Ascending aorta (tissue), 2 donors: ENCODE measurements at regions not wholly inside any gene's neighbourhood (a gene's known extent, or its start where the extent isn't known, plus 50 kb on each side); places are given as distances from the start of the nearest gene placed in this dataset.

Experiments
- DNase-seq, 2 donors: peaks; one replicate each; pipeline ENCODE4 v3.0.0-alpha.2; 2019; ENCODE audit warnings: low spot score in 2 of 2
- H3K27ac ChIP-seq, 2 donors: fragments of 200-600 bp; sonication (generic); one replicate each; pipeline ENCODE4 v1.5.1; 2016 to 2017; ENCODE audit warnings: mild to moderate bottlenecking in 1 of 2
- H3K27me3 ChIP-seq: fragments of 200-600 bp; sonication (generic); one replicate; pipeline ENCODE4 v1.5.1; 2017
- H3K36me3 ChIP-seq, 2 donors: fragments of 200-600 bp; sonication (generic); one replicate each; pipeline ENCODE4 v1.5.1; 2016
- H3K4me1 ChIP-seq, 2 donors: fragments of 200-600 bp; sonication (generic); one replicate each; pipeline ENCODE4 v1.5.1; 2016 to 2017; ENCODE audit warnings: mild to moderate bottlenecking in 1 of 2
- H3K4me3 ChIP-seq, 2 donors: fragments of 200-600 bp; sonication (generic); one replicate each; pipeline ENCODE4 v1.5.1; 2016 to 2017; ENCODE audit warnings: mild to moderate bottlenecking in 1 of 2
- H3K9me3 ChIP-seq, 2 donors: fragments of 200-600 bp; sonication (generic); one replicate each; pipeline ENCODE4 v1.5.1; 2016
- intact Hi-C: fragments of 100-400 bp; cut with DNase I; formaldehyde crosslinking; loops from one replicate; pipeline ENCODE4 v1.15.1; 2023
- TF ChIP-seq, protein P1 (sequence below), 3 experiments: fragments of 200-600 bp in 2 of 3; fragments of 450-650 bp in 1 of 3; sonication (generic) in 2 of 3; IDR thresholded peaks; one replicate each; pipeline ENCODE4 v1.5.1; 2016 to 2019; ENCODE audit warnings: antibody characterized with exemption in 3 of 3, mild to moderate bottlenecking in 1 of 3, moderate library complexity in 1 of 3

DNA sequence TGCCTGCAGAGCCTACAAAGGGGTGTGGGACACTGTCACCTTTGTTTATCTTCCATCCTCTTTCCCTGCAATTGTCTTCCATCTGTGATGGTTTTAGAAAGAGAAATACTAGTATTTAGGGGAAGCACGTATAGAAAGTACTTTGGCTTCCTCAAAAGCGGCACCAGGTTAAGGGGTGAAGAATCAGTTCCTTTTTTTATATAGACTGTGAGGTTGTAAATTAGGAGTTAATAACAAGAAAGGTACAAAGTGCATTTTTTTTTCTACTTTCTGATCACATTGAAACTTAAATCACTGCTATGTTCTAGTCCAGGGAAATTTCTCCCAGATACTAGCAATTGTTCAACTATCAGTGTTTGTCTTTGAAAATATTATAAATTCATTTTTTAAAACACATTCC is 219.3 kb downstream of the CEMIP2 start:
- H3K9me3 ChIP-seq, result no peaks in the 10 kb centered on the region

DNA sequence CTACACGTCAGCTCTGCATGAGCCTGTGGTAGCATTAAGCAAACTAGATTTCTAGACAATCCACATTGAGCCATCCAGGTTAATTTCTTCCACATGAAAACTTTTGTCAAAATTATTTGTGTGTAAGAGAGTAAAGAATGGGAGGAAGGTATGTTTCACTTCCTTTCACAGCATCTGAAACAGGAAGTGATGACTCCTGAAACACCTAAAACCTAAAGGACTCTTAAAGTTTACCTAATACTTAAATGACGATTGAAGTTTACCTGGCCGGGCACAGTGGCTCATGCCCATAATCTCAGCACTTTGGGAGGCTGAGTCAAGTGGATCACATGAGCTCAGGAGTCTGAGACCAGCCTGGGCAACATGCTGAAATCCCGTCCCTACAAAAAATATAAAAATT is 223.8 kb downstream of the CEMIP2 start:
- no peak overlapping the region for H3K27ac ChIP-seq
- no peaks in the 10 kb centered on the region for H3K9me3 ChIP-seq
- H3K4me3 ChIP-seq, result no peak overlapping the region
- H3K27me3 ChIP-seq, result no peaks in the 10 kb centered on the region
- H3K36me3 ChIP-seq, result no peaks in the 10 kb centered on the region
- intact Hi-C loops, result no loop called here
- no peaks in the 10 kb centered on the region for H3K4me1 ChIP-seq
- TF ChIP-seq, protein P1, sequence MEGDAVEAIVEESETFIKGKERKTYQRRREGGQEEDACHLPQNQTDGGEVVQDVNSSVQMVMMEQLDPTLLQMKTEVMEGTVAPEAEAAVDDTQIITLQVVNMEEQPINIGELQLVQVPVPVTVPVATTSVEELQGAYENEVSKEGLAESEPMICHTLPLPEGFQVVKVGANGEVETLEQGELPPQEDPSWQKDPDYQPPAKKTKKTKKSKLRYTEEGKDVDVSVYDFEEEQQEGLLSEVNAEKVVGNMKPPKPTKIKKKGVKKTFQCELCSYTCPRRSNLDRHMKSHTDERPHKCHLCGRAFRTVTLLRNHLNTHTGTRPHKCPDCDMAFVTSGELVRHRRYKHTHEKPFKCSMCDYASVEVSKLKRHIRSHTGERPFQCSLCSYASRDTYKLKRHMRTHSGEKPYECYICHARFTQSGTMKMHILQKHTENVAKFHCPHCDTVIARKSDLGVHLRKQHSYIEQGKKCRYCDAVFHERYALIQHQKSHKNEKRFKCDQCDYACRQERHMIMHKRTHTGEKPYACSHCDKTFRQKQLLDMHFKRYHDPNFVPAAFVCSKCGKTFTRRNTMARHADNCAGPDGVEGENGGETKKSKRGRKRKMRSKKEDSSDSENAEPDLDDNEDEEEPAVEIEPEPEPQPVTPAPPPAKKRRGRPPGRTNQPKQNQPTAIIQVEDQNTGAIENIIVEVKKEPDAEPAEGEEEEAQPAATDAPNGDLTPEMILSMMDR (IDR thresholded peaks at IDR 0.05), result no peak
- DNase-seq, result no peak

More for the DNA sequence above, 219.3 kb downstream of the CEMIP2 start:
- Histone ChIP-seq H3K36me3 (no peaks in the 10 kb centered on the region), H3K27ac (no peak overlapping the region), H3K27me3 (no peaks in the 10 kb centered on the region), H3K4me3 (no peak overlapping the region), H3K4me1 (no peaks in the 10 kb centered on the region)
- DNase-seq, result no peak
- intact Hi-C loops, result no loop called here
- TF ChIP-seq, protein P1 (IDR thresholded peaks at IDR 0.05), result no peak

DNA sequence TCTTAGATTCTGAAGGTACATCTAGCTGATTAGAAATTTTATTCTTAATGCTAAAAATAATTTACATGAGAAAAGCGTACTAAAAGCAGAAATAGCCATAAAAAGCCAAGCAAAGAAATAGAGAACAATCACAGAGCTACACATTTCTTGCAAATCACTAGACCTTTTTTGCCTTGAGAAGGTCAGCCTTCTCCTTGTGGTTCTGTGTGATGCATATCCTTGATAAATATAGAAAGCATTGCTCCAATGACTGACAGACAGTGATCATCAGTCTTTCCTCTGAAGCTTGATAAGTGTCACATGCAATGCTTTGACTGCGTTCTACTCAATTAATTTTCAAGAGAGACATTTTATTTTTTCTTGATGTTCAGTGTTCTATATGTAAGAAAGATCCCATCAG is 226.9 kb downstream of the CEMIP2 start:
- Histone ChIP-seq H3K27ac (no peak overlapping the region), H3K36me3 (no peaks in the 10 kb centered on the region), H3K27me3 (no peaks in the 10 kb centered on the region), H3K9me3 (no peaks in the 10 kb centered on the region), H3K4me3 (no peak overlapping the region), H3K4me1 (no peaks in the 10 kb centered on the region)
- no peak for DNase-seq
- intact Hi-C loops, result no loop called here
- TF ChIP-seq, protein P1 (IDR thresholded peaks at IDR 0.05), result no peak

DNA sequence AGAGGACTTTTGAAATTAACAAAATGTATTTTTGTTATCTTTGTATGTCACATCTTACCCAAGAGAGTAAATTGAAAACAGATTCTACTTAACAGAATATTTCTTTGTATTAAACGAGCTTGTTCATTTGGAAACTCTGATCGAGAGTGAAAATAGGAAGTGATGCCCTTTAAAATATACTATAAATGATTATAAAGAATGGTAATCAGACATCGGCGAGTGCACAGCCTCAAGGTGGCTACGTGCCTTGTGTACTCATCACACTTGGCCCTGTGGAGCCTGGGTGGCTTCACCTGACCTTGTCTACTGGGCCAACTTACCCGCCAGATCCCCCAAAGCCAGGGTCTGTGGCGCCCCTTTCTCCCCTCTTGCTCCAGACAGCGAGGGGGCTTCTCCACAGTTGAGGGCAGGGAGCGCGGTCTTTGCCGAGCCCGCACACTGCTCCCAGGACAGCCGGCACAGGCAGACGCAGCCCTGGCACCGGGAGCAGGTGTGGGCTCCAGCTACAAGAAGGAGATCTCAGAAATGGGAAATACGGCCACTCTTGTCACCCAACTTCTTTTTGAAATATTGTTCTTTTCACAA is 243.2 kb downstream of the CEMIP2 start:
- Histone ChIP-seq H3K4me1 (no peaks in the 10 kb centered on the region), H3K36me3 (no peaks in the 10 kb centered on the region), H3K4me3 (no peak overlapping the region), H3K27ac (no peak overlapping the region), H3K27me3 (no peaks in the 10 kb centered on the region), H3K9me3 (no peaks in the 10 kb centered on the region)
- intact Hi-C loops, result loop anchor here (10.0 kb wide), 1 partner anchor 60 kb away; no protein-coding TSS in a partner anchor
- no peak for DNase-seq
- TF ChIP-seq, protein P1 (IDR thresholded peaks at IDR 0.05), result no peak

DNA sequence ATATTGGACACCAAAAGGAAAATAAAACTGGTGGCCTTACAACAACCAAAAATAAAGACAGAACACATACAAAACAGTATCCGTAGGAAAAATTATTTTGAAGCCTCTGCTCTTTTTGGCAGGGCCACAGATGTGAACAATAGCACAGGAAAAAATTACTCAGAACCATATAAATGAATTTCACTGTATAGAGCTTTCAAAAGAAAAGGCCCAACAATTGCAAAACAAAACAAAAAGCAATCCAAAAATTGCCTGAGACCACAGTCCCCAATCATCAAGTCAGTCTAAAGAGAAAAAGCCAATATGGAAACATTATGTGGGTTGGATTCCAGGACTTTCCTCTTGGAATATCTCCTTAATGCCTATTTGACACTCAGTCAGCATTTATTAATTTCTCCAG is 243.8 kb downstream of the CEMIP2 start:
- H3K9me3 ChIP-seq, result no peaks in the 10 kb centered on the region
- no peak overlapping the region for H3K27ac ChIP-seq
- intact Hi-C loops, result loop anchor here (10.0 kb wide), 1 partner anchor 60 kb away; no protein-coding TSS in a partner anchor
- H3K36me3 ChIP-seq, result no peaks in the 10 kb centered on the region
- H3K27me3 ChIP-seq, result no peaks in the 10 kb centered on the region
- DNase-seq, result no peak
- no peak overlapping the region for H3K4me3 ChIP-seq
- TF ChIP-seq, protein P1 (IDR thresholded peaks at IDR 0.05), result no peak
- H3K4me1 ChIP-seq, result no peaks in the 10 kb centered on the region

DNA sequence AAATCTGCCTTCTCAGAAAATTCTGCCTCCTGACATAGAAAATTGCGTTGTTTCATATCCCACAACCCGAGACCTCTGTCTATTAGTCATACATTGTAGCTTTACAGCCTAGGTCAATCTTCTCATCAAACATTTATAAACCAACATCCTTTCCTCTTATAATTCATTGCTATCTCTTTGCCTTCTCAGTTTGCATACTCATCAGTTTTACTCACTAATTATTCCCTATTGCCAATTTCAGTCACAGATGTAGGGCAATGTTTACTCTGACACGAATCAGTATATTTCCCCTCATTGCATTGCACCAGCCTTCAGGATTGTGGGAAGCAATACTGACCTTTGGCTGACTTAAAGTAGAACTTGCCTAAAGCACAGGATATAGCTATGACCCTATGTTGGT is 247.2 kb downstream of the CEMIP2 start:
- H3K9me3 ChIP-seq, result no peaks in the 10 kb centered on the region
- TF ChIP-seq, protein P1 (IDR thresholded peaks at IDR 0.05), result no peak
- intact Hi-C loops, result loop anchor here (10.0 kb wide), 1 partner anchor 64 kb away; no protein-coding TSS in a partner anchor
- no peaks in the 10 kb centered on the region for H3K27me3 ChIP-seq
- H3K4me1 ChIP-seq, result no peaks in the 10 kb centered on the region
- no peak overlapping the region for H3K4me3 ChIP-seq
- H3K27ac ChIP-seq, result no peak overlapping the region
- H3K36me3 ChIP-seq, result no peaks in the 10 kb centered on the region
- DNase-seq, result no peak
